Endodermal cell (in vitro differentiated cells): ENCODE measurements at regions not wholly inside any gene's neighbourhood (a gene's known extent, or its start where the extent isn't known, plus 50 kb on each side); places are given as distances from the start of the nearest gene placed in this dataset.

ENCODE experiments used
- DNase-seq: peaks from one replicate; pipeline ENCODE4 v3.0.0-alpha.2; 2017
- H3K27ac ChIP-seq: 2 replicates; pipeline ENCODE4 v1.5.1; 2013; ENCODE audit warnings: mild to moderate bottlenecking, low read depth, low read length, moderate library complexity
- H3K27me3 ChIP-seq: 2 replicates; pipeline ENCODE4 v1.6.1; 2013; ENCODE audit warnings: mild to moderate bottlenecking, low read length, moderate library complexity; ENCODE audit not compliant: insufficient read depth, control insufficient read depth, poor library complexity, severe bottlenecking
- H3K36me3 ChIP-seq: 2 replicates; pipeline ENCODE4 v1.7.0; 2013; ENCODE audit warnings: mild to moderate bottlenecking, low read length, moderate library complexity; ENCODE audit not compliant: control insufficient read depth, insufficient read depth
- H3K4me1 ChIP-seq: one replicate; pipeline ENCODE4 v1.7.0; 2013; ENCODE audit warnings: low read length; ENCODE audit not compliant: control insufficient read depth, insufficient read depth
- H3K4me3 ChIP-seq: 2 replicates; pipeline ENCODE4 v1.5.1; 2013; ENCODE audit warnings: mild to moderate bottlenecking, low read length, moderate library complexity
- H3K9ac ChIP-seq: 2 replicates; pipeline ENCODE4 v1.6.1; 2013; ENCODE audit warnings: mild to moderate bottlenecking, low read length, moderate library complexity; ENCODE audit not compliant: poor library complexity, severe bottlenecking; ENCODE audit errors: extremely low read depth
- H3K9me3 ChIP-seq: 2 replicates; pipeline ENCODE4 v1.6.1; 2013; ENCODE audit warnings: mild to moderate bottlenecking, low read length, moderate library complexity; ENCODE audit not compliant: control insufficient read depth
- H3K27ac Mint-ChIP-seq: 2 replicates; pipeline ENCODE4 v1.8.0; 2020; ENCODE audit warnings: mixed read lengths
- H3K27me3 Mint-ChIP-seq: 2 replicates; pipeline ENCODE4 v1.8.0; 2021; ENCODE audit warnings: mild to moderate bottlenecking, mixed read lengths; ENCODE audit not compliant: insufficient read depth
- H3K36me3 Mint-ChIP-seq: 2 replicates; pipeline ENCODE4 v1.8.0; 2020; ENCODE audit warnings: low read depth, mixed read lengths
- H3K4me1 Mint-ChIP-seq: 2 replicates; pipeline ENCODE4 v1.8.0; 2020; ENCODE audit warnings: mixed read lengths
- H3K4me3 Mint-ChIP-seq: 2 replicates; pipeline ENCODE4 v1.8.0; 2020; ENCODE audit warnings: mild to moderate bottlenecking, moderate library complexity, mixed read lengths
- H3K9me3 Mint-ChIP-seq: 2 replicates; pipeline ENCODE4 v1.8.0; 2020; ENCODE audit warnings: mild to moderate bottlenecking, mixed read lengths
- WGBS, 2 experiments: methylation state at CpG; one replicate each; pipeline versions ENCODE4 v1.1.5 to v1.1.7; 2013; ENCODE audit warnings: missing lambda C conversion rate in 2 of 2, mixed read lengths in 1 of 2; ENCODE audit not compliant: insufficient coverage in 1 of 2, insufficient read length in 1 of 2; 5-methylcytosine and 5-hydroxymethylcytosine counted together
- TF ChIP-seq, protein P1 (sequence below): fragments of 200-600 bp; sonication (generic); conservative IDR thresholded peaks from 2 replicates; pipeline ENCODE4 v1.5.0; 2021; ENCODE audit warnings: antibody characterized with exemption, mild to moderate bottlenecking

DNA sequence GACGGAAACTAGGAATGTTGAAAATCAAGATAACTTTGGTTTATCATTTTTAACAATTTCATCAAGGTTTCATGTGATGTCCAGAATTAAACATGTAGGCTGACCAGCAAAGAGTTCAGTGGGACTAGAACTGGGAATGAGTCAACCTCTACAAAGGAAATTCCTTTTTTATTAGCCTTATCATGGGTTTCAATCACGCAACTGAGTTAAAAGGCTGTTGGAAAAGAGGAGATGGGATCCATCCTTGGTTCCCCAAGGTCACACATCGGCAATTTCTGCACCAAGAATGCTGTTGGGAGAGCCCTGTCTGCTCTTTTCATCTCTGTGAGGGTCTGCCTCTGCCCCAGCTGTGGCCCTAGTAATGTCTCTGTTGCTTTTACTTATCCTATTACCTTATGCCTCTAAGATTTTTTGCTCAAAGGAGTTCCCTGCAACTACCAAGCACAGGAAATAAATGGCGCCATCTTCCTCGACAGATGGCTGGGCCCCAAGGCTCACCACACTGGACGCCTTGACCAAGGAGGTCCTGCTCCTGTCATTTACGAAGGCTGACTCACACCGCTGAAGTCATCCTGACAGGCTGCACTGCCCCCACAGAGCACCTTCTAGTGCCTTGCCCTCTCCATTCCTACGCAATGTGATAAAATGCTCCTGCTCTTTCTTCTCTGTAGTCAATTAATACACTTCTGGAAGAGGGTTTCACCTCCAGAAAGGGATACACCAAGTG lies 367.4 kb downstream of the GXYLT1 start:
- no peak overlapping the region for H3K9ac ChIP-seq
- no peaks in the 10 kb centered on the region for H3K9me3 ChIP-seq
- H3K36me3 Mint-ChIP-seq: no peaks in the 10 kb centered on the region
- H3K4me1 ChIP-seq: no peaks in the 10 kb centered on the region
- no peak overlapping the region for H3K27ac ChIP-seq
- no peak overlapping the region for H3K4me3 Mint-ChIP-seq
- no peaks in the 10 kb centered on the region for H3K27me3 Mint-ChIP-seq
- H3K4me1 Mint-ChIP-seq: no peaks in the 10 kb centered on the region
- no peak for DNase-seq
- H3K27me3 ChIP-seq: no peaks in the 10 kb centered on the region
- H3K9me3 Mint-ChIP-seq: no peaks in the 10 kb centered on the region
- WGBS, 2 experiments: 72 to 76% methylated on average over 6 to 8 of the region's 9 CpGs
- TF ChIP-seq, protein P1, sequence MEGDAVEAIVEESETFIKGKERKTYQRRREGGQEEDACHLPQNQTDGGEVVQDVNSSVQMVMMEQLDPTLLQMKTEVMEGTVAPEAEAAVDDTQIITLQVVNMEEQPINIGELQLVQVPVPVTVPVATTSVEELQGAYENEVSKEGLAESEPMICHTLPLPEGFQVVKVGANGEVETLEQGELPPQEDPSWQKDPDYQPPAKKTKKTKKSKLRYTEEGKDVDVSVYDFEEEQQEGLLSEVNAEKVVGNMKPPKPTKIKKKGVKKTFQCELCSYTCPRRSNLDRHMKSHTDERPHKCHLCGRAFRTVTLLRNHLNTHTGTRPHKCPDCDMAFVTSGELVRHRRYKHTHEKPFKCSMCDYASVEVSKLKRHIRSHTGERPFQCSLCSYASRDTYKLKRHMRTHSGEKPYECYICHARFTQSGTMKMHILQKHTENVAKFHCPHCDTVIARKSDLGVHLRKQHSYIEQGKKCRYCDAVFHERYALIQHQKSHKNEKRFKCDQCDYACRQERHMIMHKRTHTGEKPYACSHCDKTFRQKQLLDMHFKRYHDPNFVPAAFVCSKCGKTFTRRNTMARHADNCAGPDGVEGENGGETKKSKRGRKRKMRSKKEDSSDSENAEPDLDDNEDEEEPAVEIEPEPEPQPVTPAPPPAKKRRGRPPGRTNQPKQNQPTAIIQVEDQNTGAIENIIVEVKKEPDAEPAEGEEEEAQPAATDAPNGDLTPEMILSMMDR: no peak
- H3K27ac Mint-ChIP-seq: no peak overlapping the region
- H3K4me3 ChIP-seq: no peak overlapping the region
- no peaks in the 10 kb centered on the region for H3K36me3 ChIP-seq

GRCh38 chr12:41772478-41772877 lies 372.2 kb downstream of the GXYLT1 start:
- no peak overlapping the region for H3K27ac ChIP-seq
- H3K9me3 ChIP-seq: no peaks in the 10 kb centered on the region
- H3K27ac Mint-ChIP-seq: no peak overlapping the region
- no peak overlapping the region for H3K9ac ChIP-seq
- TF ChIP-seq, protein P1: no peak
- no peaks in the 10 kb centered on the region for H3K9me3 Mint-ChIP-seq
- no peak overlapping the region for H3K4me3 ChIP-seq
- no peak for DNase-seq
- H3K4me3 Mint-ChIP-seq: no peak overlapping the region
- no peaks in the 10 kb centered on the region for H3K27me3 ChIP-seq
- WGBS, 2 experiments: 95 to 100% methylated on average over 2 to 4 of the region's 4 CpGs
- no peaks in the 10 kb centered on the region for H3K27me3 Mint-ChIP-seq
- H3K4me1 ChIP-seq: no peaks in the 10 kb centered on the region
- H3K4me1 Mint-ChIP-seq: no peaks in the 10 kb centered on the region
- no peaks in the 10 kb centered on the region for H3K36me3 ChIP-seq
- H3K36me3 Mint-ChIP-seq: no peaks in the 10 kb centered on the region

GRCh38 chr12:41769810-41770209 lies 374.9 kb downstream of the GXYLT1 start:
- Histone ChIP-seq H3K9me3 (no peaks in the 10 kb centered on the region), H3K4me3 (no peak overlapping the region), H3K27me3 (no peaks in the 10 kb centered on the region), H3K27ac (no peak overlapping the region), H3K9ac (no peak overlapping the region), H3K36me3 (no peaks in the 10 kb centered on the region), H3K4me1 (no peaks in the 10 kb centered on the region)
- H3K4me1 Mint-ChIP-seq: no peaks in the 10 kb centered on the region
- H3K36me3 Mint-ChIP-seq: no peaks in the 10 kb centered on the region
- H3K4me3 Mint-ChIP-seq: no peak overlapping the region
- DNase-seq: no peak
- no peaks in the 10 kb centered on the region for H3K9me3 Mint-ChIP-seq
- TF ChIP-seq, protein P1: no peak
- no peak overlapping the region for H3K27ac Mint-ChIP-seq
- 88% methylated on average over 1 of the region's 1 CpG; no CpG with 5 or more reads in 1 of the 2 experiments for WGBS, 2 experiments
- H3K27me3 Mint-ChIP-seq: no peaks in the 10 kb centered on the region
